ENCODE measurements at regions not wholly inside any gene's neighbourhood (a gene's known extent, or its start where the extent isn't known, plus 50 kb on each side); places are given as distances from the start of the nearest gene placed in this dataset.

- Histone ChIP-seq H4K8ac (ENCODE audit: low read depth in 2 of 2, low read length in 2 of 2) (no peak overlapping the region), H3K79me1 (ENCODE audit: low read depth in 1 of 2, low read length in 2 of 2) (no peaks in the 10 kb centered on the region), H3K56ac (ENCODE audit: extremely low read depth, insufficient read depth, low read length) (no peak overlapping the region), H2BK15ac (ENCODE audit: low read depth, low read length) (no peak overlapping the region), H2BK20ac (ENCODE audit: low read depth, low read length) (no peak overlapping the region), H3K18ac (ENCODE audit: low read depth, low read length) (no peak overlapping the region), H2BK120ac (ENCODE audit: low read depth, low read length) (no peak overlapping the region), H4K20me1 (ENCODE audit: insufficient read depth, low read length) (no peaks in the 10 kb centered on the region), H4K91ac (ENCODE audit: insufficient read depth, low read depth, low read length) (no peak overlapping the region), H3K4me1 (ENCODE audit: control insufficient read depth, insufficient read depth, low read length) (no peaks in the 10 kb centered on the region), H4K5ac (ENCODE audit: low read depth, low read length) (no peak overlapping the region), H2AFZ (replicated peaks; ENCODE audit: low read length, poor library complexity) (no peak overlapping the region), H3K4me3 (ENCODE audit: insufficient read depth, low read depth, low read length) (no peak overlapping the region), H3K9me1 (ENCODE audit: insufficient read depth, low read length) (no peaks in the 10 kb centered on the region), H2BK5ac (ENCODE audit: low read depth, low read length, poor library complexity, severe bottlenecking) (no peak overlapping the region), H3K4ac (ENCODE audit: low read depth, low read length) (no peak overlapping the region), H3K14ac (replicated peaks; ENCODE audit: low read depth, low read length) (no peak overlapping the region), H3K4me2 (ENCODE audit: low read depth, low read length) (no peak overlapping the region), H3K27ac (ENCODE audit: insufficient read depth, low read length) (no peak overlapping the region), H3K9ac (ENCODE audit: low read depth, low read length) (no peak overlapping the region), H2AK5ac (ENCODE audit: low read depth, low read length) (no peak overlapping the region), H3K27me3 (ENCODE audit: control insufficient read depth, insufficient read depth, low read length) (no peaks in the 10 kb centered on the region), H2AK9ac (replicated peaks; ENCODE audit: low read depth, low read length, poor library complexity) (no peak overlapping the region), H3K36me3 (ENCODE audit: control insufficient read depth, insufficient read depth, low read length) (no peaks in the 10 kb centered on the region), H3K9me3 (ENCODE audit: control insufficient read depth, insufficient read depth, low read length) (no peaks in the 10 kb centered on the region), H3K23ac (ENCODE audit: low read depth, low read length) (no peak overlapping the region)
- ATAC-seq (ENCODE audit: low read depth) (no peak), DNase-seq (no peak)
- TF ChIP-seq FOS (IDR thresholded peaks at IDR 0.05; ENCODE audit: low read depth, low read length): no peak
- TF ChIP-seq CEBPB (IDR thresholded peaks at IDR 0.05; ENCODE audit: low read depth, low read length): no peak
- no peak for TF ChIP-seq POLR2A (IDR thresholded peaks at IDR 0.05; ENCODE audit: low read depth, low read length)
- TF ChIP-seq NFE2L2 (IDR thresholded peaks at IDR 0.05; ENCODE audit: low read depth, low read length): no peak
- no peak for TF ChIP-seq SMC3 (IDR thresholded peaks at IDR 0.05; ENCODE audit: low read depth, low read length)
- TF ChIP-seq MAZ (IDR thresholded peaks at IDR 0.05; ENCODE audit: borderline replicate concordance, low read depth, low read length): no peak
- no peak for TF ChIP-seq CHD1 (IDR thresholded peaks at IDR 0.05; ENCODE audit: low read depth, low read length)
- TF ChIP-seq, protein P1, sequence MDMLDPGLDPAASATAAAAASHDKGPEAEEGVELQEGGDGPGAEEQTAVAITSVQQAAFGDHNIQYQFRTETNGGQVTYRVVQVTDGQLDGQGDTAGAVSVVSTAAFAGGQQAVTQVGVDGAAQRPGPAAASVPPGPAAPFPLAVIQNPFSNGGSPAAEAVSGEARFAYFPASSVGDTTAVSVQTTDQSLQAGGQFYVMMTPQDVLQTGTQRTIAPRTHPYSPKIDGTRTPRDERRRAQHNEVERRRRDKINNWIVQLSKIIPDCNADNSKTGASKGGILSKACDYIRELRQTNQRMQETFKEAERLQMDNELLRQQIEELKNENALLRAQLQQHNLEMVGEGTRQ (IDR thresholded peaks at IDR 0.05; ENCODE audit: low read depth, low read length): no peak
- TF ChIP-seq, protein P2, sequence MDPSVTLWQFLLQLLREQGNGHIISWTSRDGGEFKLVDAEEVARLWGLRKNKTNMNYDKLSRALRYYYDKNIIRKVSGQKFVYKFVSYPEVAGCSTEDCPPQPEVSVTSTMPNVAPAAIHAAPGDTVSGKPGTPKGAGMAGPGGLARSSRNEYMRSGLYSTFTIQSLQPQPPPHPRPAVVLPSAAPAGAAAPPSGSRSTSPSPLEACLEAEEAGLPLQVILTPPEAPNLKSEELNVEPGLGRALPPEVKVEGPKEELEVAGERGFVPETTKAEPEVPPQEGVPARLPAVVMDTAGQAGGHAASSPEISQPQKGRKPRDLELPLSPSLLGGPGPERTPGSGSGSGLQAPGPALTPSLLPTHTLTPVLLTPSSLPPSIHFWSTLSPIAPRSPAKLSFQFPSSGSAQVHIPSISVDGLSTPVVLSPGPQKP (IDR thresholded peaks at IDR 0.05; ENCODE audit: borderline replicate concordance, low read depth, low read length): no peak
- TF ChIP-seq RFX5 (IDR thresholded peaks at IDR 0.05; ENCODE audit: low read depth, low read length): no peak
- TF ChIP-seq BHLHE40 (IDR thresholded peaks at IDR 0.05; ENCODE audit: low read depth, low read length): no peak
- TF ChIP-seq, protein P3, sequence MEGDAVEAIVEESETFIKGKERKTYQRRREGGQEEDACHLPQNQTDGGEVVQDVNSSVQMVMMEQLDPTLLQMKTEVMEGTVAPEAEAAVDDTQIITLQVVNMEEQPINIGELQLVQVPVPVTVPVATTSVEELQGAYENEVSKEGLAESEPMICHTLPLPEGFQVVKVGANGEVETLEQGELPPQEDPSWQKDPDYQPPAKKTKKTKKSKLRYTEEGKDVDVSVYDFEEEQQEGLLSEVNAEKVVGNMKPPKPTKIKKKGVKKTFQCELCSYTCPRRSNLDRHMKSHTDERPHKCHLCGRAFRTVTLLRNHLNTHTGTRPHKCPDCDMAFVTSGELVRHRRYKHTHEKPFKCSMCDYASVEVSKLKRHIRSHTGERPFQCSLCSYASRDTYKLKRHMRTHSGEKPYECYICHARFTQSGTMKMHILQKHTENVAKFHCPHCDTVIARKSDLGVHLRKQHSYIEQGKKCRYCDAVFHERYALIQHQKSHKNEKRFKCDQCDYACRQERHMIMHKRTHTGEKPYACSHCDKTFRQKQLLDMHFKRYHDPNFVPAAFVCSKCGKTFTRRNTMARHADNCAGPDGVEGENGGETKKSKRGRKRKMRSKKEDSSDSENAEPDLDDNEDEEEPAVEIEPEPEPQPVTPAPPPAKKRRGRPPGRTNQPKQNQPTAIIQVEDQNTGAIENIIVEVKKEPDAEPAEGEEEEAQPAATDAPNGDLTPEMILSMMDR (conservative IDR thresholded peaks at IDR 0.05; ENCODE audit: low read depth, low read length): no peak
- TF ChIP-seq MXI1 (IDR thresholded peaks at IDR 0.05; ENCODE audit: borderline replicate concordance, low read depth, low read length): no peak
- no peak for TF ChIP-seq RCOR1 (IDR thresholded peaks at IDR 0.05; ENCODE audit: insufficient replicate concordance, low read length)
- no peak for TF ChIP-seq MAFK (IDR thresholded peaks at IDR 0.05; ENCODE audit: low read depth, low read length)
- TF ChIP-seq RAD21 (IDR thresholded peaks at IDR 0.05; ENCODE audit: low read length): no peak
- WGBS, 2 experiments (ENCODE audit: extremely low coverage in 2 of 2, insufficient read length in 1 of 2): no CpG with 5 or more reads among the region's 4 CpGs
- CTCF ChIA-PET: no interaction called here
- no TSS peak for BruUV-seq (replicated peaks)
- dilution Hi-C loops (cut with HindIII; ENCODE audit: low sequenced_read_pairs, unreplicated experiment): no loop called here
- intact Hi-C loops (cut with micrococcal nuclease): no loop called here
- POLR2A ChIA-PET (ENCODE audit: unreplicated experiment): no interaction called here
- in situ Hi-C loops (cut with MboI; ENCODE audit: low sequenced_read_pairs): no loop called here
These were observed 123.5 kb downstream of the MBD2 start for GRCh38 chr18:54100920-54101470.

All from IMR-90 (cell line).